Vagina (tissue), 2 donors: ENCODE measurements at regions not wholly inside any gene's neighbourhood (a gene's known extent, or its start where the extent isn't known, plus 50 kb on each side); places are given as distances from the start of the nearest gene placed in this dataset.

Source experiments
- POLR2A ChIP-seq, 2 donors: fragments of 450-650 bp; IDR thresholded peaks; one replicate each; pipeline ENCODE4 v1.6.1; 2017; ENCODE audit warnings: antibody characterized with exemption in 2 of 2, mild to moderate bottlenecking in 2 of 2, moderate library complexity in 2 of 2
- TF ChIP-seq, protein P1 (sequence below), 3 experiments: fragments of 450-650 bp in 2 of 3; fragments of 200-600 bp in 1 of 3; sonication (generic) in 1 of 3; IDR thresholded peaks; one replicate each; pipeline ENCODE4 v1.5.1; 2017 to 2019; ENCODE audit warnings: antibody characterized with exemption in 3 of 3, mild to moderate bottlenecking in 2 of 3, moderate library complexity in 2 of 3

DNA sequence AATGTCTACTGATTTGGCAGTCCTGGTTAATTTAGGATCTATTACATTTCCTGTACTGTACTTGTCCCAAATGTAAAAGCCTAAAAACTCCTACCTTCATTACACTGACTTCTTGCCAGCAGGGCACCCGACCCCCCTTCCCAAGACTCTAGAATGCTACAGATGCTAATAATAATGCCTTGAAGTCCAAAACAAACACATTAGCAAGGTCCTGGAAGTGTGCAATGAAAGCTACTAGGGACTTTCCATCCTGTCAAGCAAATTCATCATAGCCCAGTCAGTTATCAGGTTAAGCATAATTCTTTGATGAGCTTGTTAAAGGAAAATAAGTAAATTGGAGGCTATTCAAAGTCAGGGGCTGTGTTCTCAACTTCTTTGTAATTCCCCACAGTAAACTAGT, 115.3 kb upstream of the RBBP8 start:
- TF ChIP-seq, protein P1, sequence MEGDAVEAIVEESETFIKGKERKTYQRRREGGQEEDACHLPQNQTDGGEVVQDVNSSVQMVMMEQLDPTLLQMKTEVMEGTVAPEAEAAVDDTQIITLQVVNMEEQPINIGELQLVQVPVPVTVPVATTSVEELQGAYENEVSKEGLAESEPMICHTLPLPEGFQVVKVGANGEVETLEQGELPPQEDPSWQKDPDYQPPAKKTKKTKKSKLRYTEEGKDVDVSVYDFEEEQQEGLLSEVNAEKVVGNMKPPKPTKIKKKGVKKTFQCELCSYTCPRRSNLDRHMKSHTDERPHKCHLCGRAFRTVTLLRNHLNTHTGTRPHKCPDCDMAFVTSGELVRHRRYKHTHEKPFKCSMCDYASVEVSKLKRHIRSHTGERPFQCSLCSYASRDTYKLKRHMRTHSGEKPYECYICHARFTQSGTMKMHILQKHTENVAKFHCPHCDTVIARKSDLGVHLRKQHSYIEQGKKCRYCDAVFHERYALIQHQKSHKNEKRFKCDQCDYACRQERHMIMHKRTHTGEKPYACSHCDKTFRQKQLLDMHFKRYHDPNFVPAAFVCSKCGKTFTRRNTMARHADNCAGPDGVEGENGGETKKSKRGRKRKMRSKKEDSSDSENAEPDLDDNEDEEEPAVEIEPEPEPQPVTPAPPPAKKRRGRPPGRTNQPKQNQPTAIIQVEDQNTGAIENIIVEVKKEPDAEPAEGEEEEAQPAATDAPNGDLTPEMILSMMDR (IDR thresholded peaks at IDR 0.05), result no peak
- TF ChIP-seq POLR2A (IDR thresholded peaks at IDR 0.05), result no peak
